Vagina (tissue), 2 donors: ENCODE measurements at regions not wholly inside any gene's neighbourhood (a gene's known extent, or its start where the extent isn't known, plus 50 kb on each side); places are given as distances from the start of the nearest gene placed in this dataset.

Source experiments
- CTCF ChIP-seq, 3 experiments: fragments of 450-650 bp in 2 of 3; fragments of 200-600 bp in 1 of 3; sonication (generic) in 1 of 3; IDR thresholded peaks; one replicate each; pipeline ENCODE4 v1.5.1; 2017 to 2019; ENCODE audit warnings: antibody characterized with exemption in 3 of 3, mild to moderate bottlenecking in 2 of 3, moderate library complexity in 2 of 3
- POLR2AphosphoS5 ChIP-seq, 2 donors: sonication (generic); formaldehyde crosslinking; IDR thresholded peaks; one replicate each; pipeline ENCODE4 v1.9.0; 2017; ENCODE audit warnings: antibody characterized with exemption in 2 of 2, mild to moderate bottlenecking in 2 of 2, low read depth in 1 of 2; ENCODE audit not compliant: insufficient read depth in 1 of 2

DNA sequence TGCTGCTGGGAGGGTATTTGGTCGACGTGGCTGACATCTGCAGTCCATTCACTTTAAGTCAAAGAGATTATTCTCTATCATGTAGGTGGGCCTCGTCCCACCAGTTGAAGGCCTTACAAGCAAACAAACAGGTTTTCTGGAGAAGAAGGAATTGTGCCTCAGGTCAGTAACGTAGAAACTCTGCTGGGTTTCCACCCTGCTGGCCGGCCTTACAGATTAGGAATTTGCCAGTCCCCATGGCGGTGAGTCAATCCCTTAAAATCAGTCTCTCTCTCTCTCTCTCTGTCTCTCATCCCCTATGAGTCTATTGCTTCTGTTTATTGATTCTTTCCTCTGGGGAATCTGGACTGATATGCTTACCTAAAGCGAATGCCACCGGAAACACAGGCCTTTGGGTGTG lies 75.4 kb upstream of the FGF3 start:
- TF ChIP-seq CTCF (IDR thresholded peaks at IDR 0.05) (no peak), POLR2AphosphoS5 (IDR thresholded peaks at IDR 0.05; ENCODE audit: insufficient read depth in 1 of 2, low read depth in 1 of 2) (no peak)
